Stomach (tissue), 4 donors: ENCODE measurements at regions not wholly inside any gene's neighbourhood (a gene's known extent, or its start where the extent isn't known, plus 50 kb on each side); places are given as distances from the start of the nearest gene placed in this dataset.

ENCODE experiments used
- CTCF ChIP-seq, 7 experiments: fragments of 450-650 bp in 4 of 7; fragments of 200-600 bp in 3 of 7; sonication (generic) in 3 of 7; IDR thresholded peaks; one replicate each; pipeline ENCODE4 v1.5.1; 2016 to 2019; ENCODE audit warnings: antibody characterized with exemption in 7 of 7, control low read depth in 2 of 7, mild to moderate bottlenecking in 1 of 7
- EP300 ChIP-seq: sonication (generic); formaldehyde crosslinking; IDR thresholded peaks from one replicate; pipeline ENCODE4 v1.6.1; 2017; ENCODE audit warnings: antibody characterized with exemption
- POLR2A ChIP-seq, 4 donors: fragments of 450-650 bp; IDR thresholded peaks; one replicate each; pipeline ENCODE4 v1.6.1; 2016; ENCODE audit warnings: antibody characterized with exemption in 4 of 4, control low read depth in 2 of 4, mild to moderate bottlenecking in 1 of 4, moderate library complexity in 1 of 4
- POLR2AphosphoS5 ChIP-seq, 3 donors: sonication (generic); formaldehyde crosslinking; IDR thresholded peaks; one replicate each; pipeline ENCODE4 v1.6.1; 2016; ENCODE audit warnings: antibody characterized with exemption in 3 of 3

- TF ChIP-seq POLR2A (IDR thresholded peaks at IDR 0.05): no peak
- TF ChIP-seq POLR2AphosphoS5 (IDR thresholded peaks at IDR 0.05): no peak
- no peak for TF ChIP-seq CTCF (IDR thresholded peaks at IDR 0.05)
- no peak for TF ChIP-seq EP300
Observed at GRCh38 chr13:74644229-74644628, 510.0 kb upstream of the KLF12 start.
